H9 (cell line): ENCODE measurements at regions not wholly inside any gene's neighbourhood (a gene's known extent, or its start where the extent isn't known, plus 50 kb on each side); places are given as distances from the start of the nearest gene placed in this dataset.

ENCODE experiments used
- DNase-seq: peaks from one replicate; pipeline ENCODE4 v3.0.0-alpha.2; 2017
- H2AFZ ChIP-seq: one replicate; pipeline ENCODE4 v1.6.1; 2013; ENCODE audit warnings: mild to moderate bottlenecking, low read length, control low read depth, moderate library complexity
- H2AK5ac ChIP-seq: 2 replicates; pipeline ENCODE4 v1.6.1; 2013; ENCODE audit warnings: low read length, control low read depth, mixed read lengths; ENCODE audit not compliant: insufficient read length
- H2BK120ac ChIP-seq: one replicate; pipeline ENCODE4 v1.6.1; 2013; ENCODE audit warnings: low read depth, mild to moderate bottlenecking, low read length, control low read depth, inconsistent platforms; ENCODE audit not compliant: poor library complexity, severe bottlenecking
- H2BK12ac ChIP-seq: 2 replicates; pipeline ENCODE4 v1.6.1; 2013; ENCODE audit warnings: low read length, control low read depth, mixed read lengths, low read depth; ENCODE audit not compliant: insufficient read length
- H2BK15ac ChIP-seq: 2 replicates; pipeline ENCODE4 v1.6.1; 2013; ENCODE audit warnings: low read depth, low read length, control low read depth
- H2BK20ac ChIP-seq: one replicate; pipeline ENCODE4 v1.6.1; 2013; ENCODE audit warnings: low read depth, mild to moderate bottlenecking, low read length, control low read depth, inconsistent platforms; ENCODE audit not compliant: poor library complexity, severe bottlenecking
- H2BK5ac ChIP-seq: 2 replicates; pipeline ENCODE4 v1.6.1; 2013; ENCODE audit warnings: low read length, control low read depth, mixed read lengths; ENCODE audit not compliant: insufficient read length
- H3K14ac ChIP-seq: 2 replicates; pipeline ENCODE4 v1.6.1; 2013; ENCODE audit warnings: low read length, control low read depth; ENCODE audit not compliant: insufficient read depth
- H3K18ac ChIP-seq: 2 replicates; pipeline ENCODE4 v1.6.1; 2013; ENCODE audit warnings: low read depth, mild to moderate bottlenecking, mixed read lengths, low read length, control low read depth; ENCODE audit not compliant: insufficient read length
- H3K23ac ChIP-seq: 2 replicates; pipeline ENCODE4 v1.6.1; 2013; ENCODE audit warnings: low read length, control low read depth, mixed read lengths, low read depth; ENCODE audit not compliant: insufficient read length
- H3K23me2 ChIP-seq: 2 replicates; pipeline ENCODE4 v1.6.1; 2013; ENCODE audit warnings: low read depth, mild to moderate bottlenecking, mixed read lengths, low read length, control low read depth; ENCODE audit not compliant: insufficient read length, poor library complexity, severe bottlenecking
- H3K27ac ChIP-seq: 2 replicates; pipeline ENCODE4 v1.5.1; 2013; ENCODE audit warnings: low read length, control low read depth, mixed read lengths, low read depth; ENCODE audit not compliant: insufficient read length
- H3K27me3 ChIP-seq: 2 replicates; pipeline ENCODE4 v1.6.1; 2013; ENCODE audit warnings: low read length, control low read depth, inconsistent platforms; ENCODE audit not compliant: insufficient read depth
- H3K4ac ChIP-seq: 2 replicates; pipeline ENCODE4 v1.6.1; 2013; ENCODE audit warnings: low read depth, mild to moderate bottlenecking, control low read depth, inconsistent platforms, low read length, moderate library complexity
- H3K4me1 ChIP-seq: 2 replicates; pipeline ENCODE4 v1.6.1; 2013; ENCODE audit warnings: low read length, control low read depth, inconsistent platforms; ENCODE audit not compliant: insufficient read depth
- H3K4me2 ChIP-seq: 2 replicates; pipeline ENCODE4 v1.6.1; 2013; ENCODE audit warnings: low read length, control low read depth, mixed read lengths; ENCODE audit not compliant: insufficient read length, insufficient read depth
- H3K56ac ChIP-seq: 2 replicates; pipeline ENCODE4 v1.6.1; 2013; ENCODE audit warnings: low read depth, mild to moderate bottlenecking, mixed read lengths, low read length, control low read depth; ENCODE audit not compliant: insufficient read length
- H3K79me1 ChIP-seq: 2 replicates; pipeline ENCODE4 v1.6.1; 2013; ENCODE audit warnings: low read depth, mild to moderate bottlenecking, moderate library complexity, low read length, control low read depth, inconsistent platforms; ENCODE audit not compliant: insufficient read depth, poor library complexity, severe bottlenecking
- H3K79me2 ChIP-seq: 2 replicates; pipeline ENCODE4 v1.6.1; 2013; ENCODE audit warnings: low read length, control low read depth, inconsistent platforms; ENCODE audit not compliant: insufficient read depth
- H3K9ac ChIP-seq: 2 replicates; pipeline ENCODE4 v1.6.1; 2013; ENCODE audit warnings: low read length, control low read depth, mixed read lengths; ENCODE audit not compliant: insufficient read length; ENCODE audit errors: extremely low read depth
- H3K9me3 ChIP-seq: one replicate; pipeline ENCODE4 v1.6.1; 2013; ENCODE audit warnings: low read depth, low read length, inconsistent platforms; ENCODE audit not compliant: control insufficient read depth
- H3T11ph ChIP-seq: one replicate; pipeline ENCODE4 v1.6.1; 2013; ENCODE audit warnings: mild to moderate bottlenecking, low read length, control low read depth, inconsistent platforms
- H4K20me1 ChIP-seq: one replicate; pipeline ENCODE4 v1.6.1; 2013; ENCODE audit not compliant: control insufficient read depth, insufficient read length, insufficient read depth
- H4K5ac ChIP-seq: 2 replicates; pipeline ENCODE4 v1.6.1; 2013; ENCODE audit warnings: low read depth, mild to moderate bottlenecking, mixed read lengths, low read length, control low read depth; ENCODE audit not compliant: insufficient read length
- H4K8ac ChIP-seq: replicated peaks from 2 replicates; pipeline ENCODE4 v1.6.1; 2013; ENCODE audit warnings: low read length, control low read depth, mixed read lengths, low read depth; ENCODE audit not compliant: insufficient read length
- H4K91ac ChIP-seq: 2 replicates; pipeline ENCODE4 v1.6.1; 2013; ENCODE audit warnings: low read depth, mild to moderate bottlenecking, moderate library complexity, mixed read lengths, low read length, control low read depth; ENCODE audit not compliant: insufficient read length
- H3K27ac Mint-ChIP-seq, 3 experiments: 2 replicates in 2 of 3; 3 replicates in 1 of 3; pipeline ENCODE4 v1.8.0; 2020 to 2021; ENCODE audit warnings: mixed read lengths in 3 of 3, mild to moderate bottlenecking in 1 of 3, moderate library complexity in 1 of 3
- H3K27me3 Mint-ChIP-seq: 2 replicates; pipeline ENCODE4 v1.8.0; 2021; ENCODE audit warnings: low read depth, mild to moderate bottlenecking, moderate library complexity, mixed read lengths
- H3K36me3 Mint-ChIP-seq, 3 experiments: 2 replicates in 2 of 3; 3 replicates in 1 of 3; pipeline ENCODE4 v1.8.0; 2020 to 2021; ENCODE audit warnings: low read depth in 3 of 3, mixed read lengths in 3 of 3; ENCODE audit not compliant: insufficient read depth in 1 of 3
- H3K4me1 Mint-ChIP-seq, 2 experiments: 2 replicates each; pipeline ENCODE4 v1.8.0; 2020; ENCODE audit warnings: mixed read lengths in 2 of 2
- H3K4me3 Mint-ChIP-seq, 2 experiments: 2 replicates in 1 of 2; 3 replicates in 1 of 2; pipeline ENCODE4 v1.8.0; 2020 to 2021; ENCODE audit warnings: mild to moderate bottlenecking in 2 of 2, mixed read lengths in 2 of 2, moderate library complexity in 1 of 2
- H3K9me3 Mint-ChIP-seq, 2 experiments: 2 replicates in 1 of 2; 3 replicates in 1 of 2; pipeline ENCODE4 v1.8.0; 2020; ENCODE audit warnings: mild to moderate bottlenecking in 2 of 2, mixed read lengths in 2 of 2, moderate library complexity in 1 of 2
- WGBS: extraction: QIAGEN DNeasy Blood & Tissue Kit; methylation state at CpG from one replicate; pipeline ENCODE4 v1.1.7; 2013; ENCODE audit warnings: missing lambda C conversion rate, low lambda C conversion rate, mixed read lengths; ENCODE audit not compliant: insufficient read length; ENCODE audit errors: extremely low coverage; 5-methylcytosine and 5-hydroxymethylcytosine counted together
- TF ChIP-seq, protein P1 (sequence below): fragments of 200-600 bp; sonication (generic); conservative IDR thresholded peaks from 3 replicates; pipeline ENCODE4 v1.8.0; 2021; ENCODE audit warnings: antibody characterized with exemption, mild to moderate bottlenecking

DNA sequence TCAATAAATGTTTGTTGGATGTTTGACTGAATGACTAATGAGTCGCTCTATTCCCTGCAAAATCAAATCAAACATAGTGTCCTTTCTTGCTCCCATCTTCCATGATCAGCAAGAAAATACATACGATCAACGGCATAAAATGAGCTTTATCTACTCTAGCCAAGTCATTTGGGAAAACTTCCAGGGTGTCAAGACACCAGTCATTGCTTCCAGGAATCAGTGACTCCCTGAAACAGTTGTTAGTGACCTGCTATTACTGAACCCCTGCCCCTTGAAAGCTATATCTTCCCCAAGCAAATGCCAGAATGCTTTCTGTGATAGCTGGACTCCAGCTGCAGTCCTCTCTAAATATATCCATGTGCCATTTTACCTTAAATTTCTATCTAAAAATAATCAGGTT, 169.5 kb upstream of the SSTR1 start:
- Histone ChIP-seq H3K27me3 (no peaks in the 10 kb centered on the region; the same call in 1 of the 2 replicates), H3T11ph (no peak overlapping the region), H3K4ac (no peak overlapping the region), H2AK5ac (no peak overlapping the region), H2AFZ (no peak overlapping the region), H4K5ac (no peak overlapping the region), H3K23ac (no peak overlapping the region), H3K56ac (no peak overlapping the region), H4K8ac (no peak overlapping the region), H2BK12ac (no peak overlapping the region), H3K14ac (no peak overlapping the region), H2BK20ac (no peak overlapping the region), H3K79me1 (no peaks in the 10 kb centered on the region), H3K4me2 (no peak overlapping the region), H3K4me1 (peaks cover 3% of the 10 kb centered on the region), H3K79me2 (no peaks in the 10 kb centered on the region), H3K27ac (no peak overlapping the region), H2BK5ac (no peak overlapping the region), H4K20me1 (no peaks in the 10 kb centered on the region), H2BK120ac (no peak overlapping the region), H2BK15ac (no peak overlapping the region), H3K23me2 (no peaks in the 10 kb centered on the region), H4K91ac (no peak overlapping the region), H3K9me3 (no peaks in the 10 kb centered on the region), H3K9ac (no peak overlapping the region), H3K18ac (no peak overlapping the region)
- DNase-seq = no peak
- H3K9me3 Mint-ChIP-seq = no peaks in the 10 kb centered on the region; a peak in 2 of 5 replicates
- H3K4me3 Mint-ChIP-seq = no peak overlapping the region
- H3K27me3 Mint-ChIP-seq = no peaks in the 10 kb centered on the region; the same call in none of the 2 replicates
- no peaks in the 10 kb centered on the region; a peak in 1 of 7 replicates for H3K36me3 Mint-ChIP-seq
- TF ChIP-seq, protein P1, sequence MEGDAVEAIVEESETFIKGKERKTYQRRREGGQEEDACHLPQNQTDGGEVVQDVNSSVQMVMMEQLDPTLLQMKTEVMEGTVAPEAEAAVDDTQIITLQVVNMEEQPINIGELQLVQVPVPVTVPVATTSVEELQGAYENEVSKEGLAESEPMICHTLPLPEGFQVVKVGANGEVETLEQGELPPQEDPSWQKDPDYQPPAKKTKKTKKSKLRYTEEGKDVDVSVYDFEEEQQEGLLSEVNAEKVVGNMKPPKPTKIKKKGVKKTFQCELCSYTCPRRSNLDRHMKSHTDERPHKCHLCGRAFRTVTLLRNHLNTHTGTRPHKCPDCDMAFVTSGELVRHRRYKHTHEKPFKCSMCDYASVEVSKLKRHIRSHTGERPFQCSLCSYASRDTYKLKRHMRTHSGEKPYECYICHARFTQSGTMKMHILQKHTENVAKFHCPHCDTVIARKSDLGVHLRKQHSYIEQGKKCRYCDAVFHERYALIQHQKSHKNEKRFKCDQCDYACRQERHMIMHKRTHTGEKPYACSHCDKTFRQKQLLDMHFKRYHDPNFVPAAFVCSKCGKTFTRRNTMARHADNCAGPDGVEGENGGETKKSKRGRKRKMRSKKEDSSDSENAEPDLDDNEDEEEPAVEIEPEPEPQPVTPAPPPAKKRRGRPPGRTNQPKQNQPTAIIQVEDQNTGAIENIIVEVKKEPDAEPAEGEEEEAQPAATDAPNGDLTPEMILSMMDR = no peak
- no peak overlapping the region for H3K27ac Mint-ChIP-seq
- H3K4me1 Mint-ChIP-seq = peaks cover 4 to 5% of the 10 kb centered on the region in 2 experiments
- no CpG with 5 or more reads among the region's 3 CpGs for WGBS
